Left ventricle myocardium inferior (tissue), 1 donor: ENCODE measurements at regions not wholly inside any gene's neighbourhood (a gene's known extent, or its start where the extent isn't known, plus 50 kb on each side); places are given as distances from the start of the nearest gene placed in this dataset.

Experiments
- DNase-seq: peaks from one replicate; pipeline ENCODE4 v3.0.0-alpha.2; 2020
- H3K27ac ChIP-seq: fragments of 200-600 bp; replicated peaks from 2 replicates; pipeline ENCODE4 v1.8.0; 2021
- H3K27me3 ChIP-seq: fragments of 200-600 bp; 2 replicates; pipeline ENCODE4 v1.8.0; 2021; ENCODE audit warnings: low read depth
- H3K36me3 ChIP-seq: fragments of 200-600 bp; 2 replicates; pipeline ENCODE4 v1.8.0; 2021
- H3K4me1 ChIP-seq: fragments of 200-600 bp; 2 replicates; pipeline ENCODE4 v1.8.0; 2021
- H3K4me3 ChIP-seq: fragments of 200-600 bp; 2 replicates; pipeline ENCODE4 v1.8.0; 2021; ENCODE audit warnings: mild to moderate bottlenecking, moderate library complexity
- H3K9me3 ChIP-seq: fragments of 200-600 bp; replicated peaks from 2 replicates; pipeline ENCODE4 v1.8.0; 2021
- intact Hi-C: fragments of 100-400 bp; cut with micrococcal nuclease; formaldehyde crosslinking; loops from one replicate; pipeline ENCODE4 v1.11.0; 2022
- TF ChIP-seq, protein P1 (sequence below): fragments of 200-600 bp; IDR thresholded peaks from 2 replicates; pipeline ENCODE4 v1.8.0; 2021; ENCODE audit warnings: antibody characterized with exemption, mild to moderate bottlenecking, borderline replicate concordance
- donor health status: DM: no; HTN: yes; CAD: no; lungs with severe emphysema.

DNA sequence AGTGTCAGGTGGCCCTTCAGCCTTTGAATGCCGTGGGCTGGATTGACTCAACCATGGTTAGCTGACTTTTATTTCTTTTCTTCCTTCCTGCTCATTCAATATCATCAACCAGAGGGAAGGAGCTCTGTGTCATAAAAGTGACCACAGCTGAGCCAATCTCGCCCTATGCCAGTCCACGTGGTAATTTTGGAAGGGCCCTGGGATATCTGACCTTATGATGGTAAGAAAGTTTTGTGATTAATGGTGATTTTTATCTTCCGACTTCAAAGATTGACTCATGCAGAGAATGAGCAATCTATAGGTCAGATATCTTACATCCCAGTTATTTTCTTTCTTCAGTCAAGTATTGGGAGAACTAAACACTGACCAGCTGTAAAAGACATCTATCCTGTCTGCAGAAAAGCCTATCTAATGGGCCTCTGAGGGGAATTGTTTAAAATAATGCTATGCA lies 170.3 kb downstream of the ZC3H11B start:
- H3K4me3 ChIP-seq: no peak overlapping the region
- H3K27me3 ChIP-seq: no peaks in the 10 kb centered on the region
- H3K9me3 ChIP-seq: no peaks in the 10 kb centered on the region
- H3K36me3 ChIP-seq: no peaks in the 10 kb centered on the region
- intact Hi-C loops: no loop called here
- H3K4me1 ChIP-seq: no peaks in the 10 kb centered on the region
- TF ChIP-seq, protein P1, sequence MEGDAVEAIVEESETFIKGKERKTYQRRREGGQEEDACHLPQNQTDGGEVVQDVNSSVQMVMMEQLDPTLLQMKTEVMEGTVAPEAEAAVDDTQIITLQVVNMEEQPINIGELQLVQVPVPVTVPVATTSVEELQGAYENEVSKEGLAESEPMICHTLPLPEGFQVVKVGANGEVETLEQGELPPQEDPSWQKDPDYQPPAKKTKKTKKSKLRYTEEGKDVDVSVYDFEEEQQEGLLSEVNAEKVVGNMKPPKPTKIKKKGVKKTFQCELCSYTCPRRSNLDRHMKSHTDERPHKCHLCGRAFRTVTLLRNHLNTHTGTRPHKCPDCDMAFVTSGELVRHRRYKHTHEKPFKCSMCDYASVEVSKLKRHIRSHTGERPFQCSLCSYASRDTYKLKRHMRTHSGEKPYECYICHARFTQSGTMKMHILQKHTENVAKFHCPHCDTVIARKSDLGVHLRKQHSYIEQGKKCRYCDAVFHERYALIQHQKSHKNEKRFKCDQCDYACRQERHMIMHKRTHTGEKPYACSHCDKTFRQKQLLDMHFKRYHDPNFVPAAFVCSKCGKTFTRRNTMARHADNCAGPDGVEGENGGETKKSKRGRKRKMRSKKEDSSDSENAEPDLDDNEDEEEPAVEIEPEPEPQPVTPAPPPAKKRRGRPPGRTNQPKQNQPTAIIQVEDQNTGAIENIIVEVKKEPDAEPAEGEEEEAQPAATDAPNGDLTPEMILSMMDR: no peak
- no peak for DNase-seq
- no peak overlapping the region for H3K27ac ChIP-seq

DNA sequence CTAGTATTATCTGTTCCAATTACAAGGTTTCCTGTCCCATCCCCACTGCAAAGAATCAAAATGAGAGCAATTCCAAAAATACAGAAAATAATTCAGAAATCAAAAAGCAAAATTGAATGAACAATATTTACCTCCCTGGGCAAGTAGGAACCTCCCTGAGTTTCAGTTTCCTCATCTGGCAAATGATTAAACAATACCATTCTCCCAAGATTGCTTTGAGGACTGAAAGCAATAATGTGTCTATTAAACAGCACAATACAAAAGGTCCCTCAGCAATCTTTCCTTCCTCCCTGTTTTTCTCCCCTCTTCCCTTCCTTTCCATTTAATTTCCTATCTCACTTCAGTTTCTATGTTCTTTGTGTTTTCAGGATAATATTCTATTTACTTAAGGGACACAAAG lies 171.0 kb downstream of the ZC3H11B start:
- intact Hi-C loops: no loop called here
- no peak for DNase-seq
- Histone ChIP-seq H3K27me3 (no peaks in the 10 kb centered on the region), H3K36me3 (no peaks in the 10 kb centered on the region), H3K9me3 (no peaks in the 10 kb centered on the region), H3K27ac (no peak overlapping the region), H3K4me3 (no peak overlapping the region), H3K4me1 (no peaks in the 10 kb centered on the region)
- TF ChIP-seq, protein P1: no peak

DNA sequence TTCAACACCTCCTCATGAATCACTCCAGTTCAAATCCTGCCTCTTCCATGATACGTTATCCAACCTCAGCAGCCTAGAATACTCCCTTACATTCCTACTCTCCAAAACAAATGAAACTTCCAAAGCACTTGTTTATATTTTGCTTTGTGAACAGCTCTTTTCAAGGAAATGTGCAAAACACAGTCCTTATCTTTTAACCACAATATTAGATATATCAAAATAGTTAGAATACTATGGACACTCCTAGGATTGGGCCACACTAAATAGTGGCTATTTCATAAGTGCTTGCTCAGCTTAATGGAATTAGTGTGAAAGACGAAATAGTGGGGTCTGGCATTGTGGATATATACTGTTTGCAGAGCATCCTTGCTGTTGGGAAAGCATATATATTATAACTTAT lies 173.5 kb downstream of the ZC3H11B start:
- TF ChIP-seq, protein P1: no peak
- H3K27me3 ChIP-seq: no peaks in the 10 kb centered on the region

DNA sequence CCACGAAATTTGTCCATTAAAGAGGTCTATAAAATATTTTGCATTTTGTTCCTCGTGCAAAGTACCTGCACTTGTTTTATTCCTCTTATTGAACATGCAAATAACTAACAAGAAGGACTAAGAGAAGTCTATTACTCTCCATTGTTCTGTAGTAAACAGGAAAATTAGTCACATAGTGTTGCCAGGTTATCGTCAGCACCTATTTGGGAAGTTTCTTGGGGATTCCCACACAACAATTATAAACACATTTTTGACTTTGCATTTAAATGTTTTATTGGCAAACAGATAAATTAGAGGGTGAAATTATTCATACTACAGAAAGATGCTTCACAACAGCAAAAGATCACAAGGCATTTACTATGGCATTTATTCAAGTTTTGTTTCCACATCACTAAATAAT lies 174.5 kb downstream of the ZC3H11B start:
- no peaks in the 10 kb centered on the region for H3K36me3 ChIP-seq
- intact Hi-C loops: no loop called here
- H3K27me3 ChIP-seq: no peaks in the 10 kb centered on the region
- peaks cover 3% of the 10 kb centered on the region for H3K4me1 ChIP-seq
- no peak overlapping the region for H3K4me3 ChIP-seq
- no peak overlapping the region for H3K27ac ChIP-seq
- DNase-seq: no peak
- no peaks in the 10 kb centered on the region for H3K9me3 ChIP-seq
- TF ChIP-seq, protein P1: no peak

More for the DNA sequence above, 173.5 kb downstream of the ZC3H11B start:
- DNase-seq: no peak
- no peak overlapping the region for H3K27ac ChIP-seq
- no peaks in the 10 kb centered on the region for H3K4me1 ChIP-seq
- H3K4me3 ChIP-seq: no peak overlapping the region
- H3K36me3 ChIP-seq: no peaks in the 10 kb centered on the region
- intact Hi-C loops: no loop called here
- no peaks in the 10 kb centered on the region for H3K9me3 ChIP-seq

DNA sequence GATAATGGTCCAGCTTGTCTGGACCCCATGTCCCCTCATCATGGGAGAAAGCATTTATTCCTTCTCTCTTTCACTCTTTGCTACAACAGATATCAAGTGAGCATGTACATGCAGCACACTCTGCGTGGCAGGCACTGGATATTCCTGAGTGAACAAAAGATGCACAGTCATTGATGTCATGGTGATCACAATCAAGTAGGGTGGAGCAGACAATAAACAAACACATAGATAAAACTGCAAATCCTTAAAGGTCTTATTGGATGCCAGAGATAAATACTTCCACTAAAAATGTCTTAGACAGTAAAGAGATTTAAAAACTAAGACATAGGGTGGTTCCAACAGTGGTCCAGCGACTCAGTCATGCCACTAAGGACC lies 178.0 kb downstream of the ZC3H11B start:
- H3K9me3 ChIP-seq: no peaks in the 10 kb centered on the region
- intact Hi-C loops: no loop called here
- no peak overlapping the region for H3K27ac ChIP-seq
- no peak overlapping the region for H3K4me3 ChIP-seq
- H3K4me1 ChIP-seq: peaks cover 14% of the 10 kb centered on the region
- no peaks in the 10 kb centered on the region for H3K36me3 ChIP-seq
- no peak for DNase-seq
- TF ChIP-seq, protein P1: no peak
- no peaks in the 10 kb centered on the region for H3K27me3 ChIP-seq
